ENCODE measurements at regions not wholly inside any gene's neighbourhood (a gene's known extent, or its start where the extent isn't known, plus 50 kb on each side); places are given as distances from the start of the nearest gene placed in this dataset.

GRCh38 chr2:212919238-212919637, 232.2 kb downstream of the IKZF2 start:
- dilution Hi-C loops (cut with MboI; ENCODE audit: extremely low pct_ligation_motif_present, low sequenced_read_pairs) (no loop called here), intact Hi-C loops (cut with micrococcal nuclease) (no loop called here)
- no TSS peak for BruUV-seq (replicated peaks)
- no peak overlapping the region for H3K9ac ChIP-seq (replicated peaks; ENCODE audit: extremely low read depth, insufficient read depth, low read length)
- no peak overlapping the region for H3K4me3 ChIP-seq (replicated peaks in 1 of 3; ENCODE audit: insufficient read depth in 1 of 3, low read depth in 1 of 3, low read length in 3 of 3)
- no peaks in the 10 kb centered on the region for H3K79me2 ChIP-seq (ENCODE audit: control insufficient read depth, insufficient read depth, low read length)
- no peaks in the 10 kb centered on the region for H3K9me1 ChIP-seq (replicated peaks; ENCODE audit: control insufficient read depth, extremely low read depth, insufficient read depth, low read length)
- H3K27ac ChIP-seq (ENCODE audit: insufficient read depth, low read depth, low read length) = no peak overlapping the region
- H3K27me3 ChIP-seq (ENCODE audit: control insufficient read depth in 2 of 2, insufficient read depth in 2 of 2, low read length in 2 of 2) = peaks cover 0 to 1% of the 10 kb centered on the region in 2 experiments
- no peak for FAIRE-seq
- H2AFZ ChIP-seq (ENCODE audit: low read depth, low read length) = no peak overlapping the region
- no peak for TF ChIP-seq CTCF (IDR thresholded peaks at IDR 0.05; ENCODE audit: extremely low read depth in 1 of 2, insufficient read depth in 1 of 2, low read depth in 1 of 2, low read length in 2 of 2)
- no peak for TF ChIP-seq POLR2AphosphoS5 (IDR thresholded peaks at IDR 0.05; ENCODE audit: insufficient read depth, low read depth, low read length)
- TF ChIP-seq JUN (IDR thresholded peaks at IDR 0.05; ENCODE audit: borderline replicate concordance, insufficient read depth, insufficient read length, low read depth) = no peak
- TF ChIP-seq GATA2 (IDR thresholded peaks at IDR 0.05; ENCODE audit: insufficient read depth, insufficient read length, low read depth, low read length) = no peak
- no peak for TF ChIP-seq POLR2A (IDR thresholded peaks at IDR 0.05; ENCODE audit: low read depth, low read length)
- H3K4me1 ChIP-seq (ENCODE audit: control insufficient read depth, extremely low read depth, insufficient read depth, low read length) = no peaks in the 10 kb centered on the region
- H3K4me2 ChIP-seq (ENCODE audit: insufficient read depth, low read length) = no peak overlapping the region
- POLR2A ChIA-PET = no interaction called here
- H4K20me1 ChIP-seq (replicated peaks; ENCODE audit: control insufficient read depth, extremely low read depth, insufficient read depth, low read length) = no peaks in the 10 kb centered on the region
- no peaks in the 10 kb centered on the region for H3K9me3 ChIP-seq (replicated peaks; ENCODE audit: control insufficient read depth, insufficient read depth, low read length)
- CTCF ChIA-PET = no interaction called here
- no peak for DNase-seq (ENCODE audit: low read depth, low spot score)
- H3K36me3 ChIP-seq (ENCODE audit: control insufficient read depth in 2 of 2, extremely low read depth in 1 of 2, insufficient read depth in 2 of 2, low read length in 2 of 2) = no peaks in the 10 kb centered on the region

GRCh38 chr2:212918336-212918735, 233.1 kb downstream of the IKZF2 start:
- dilution Hi-C loops (cut with MboI; ENCODE audit: extremely low pct_ligation_motif_present, low sequenced_read_pairs) (no loop called here), intact Hi-C loops (cut with micrococcal nuclease) (no loop called here)
- DNase-seq (ENCODE audit: low read depth, low spot score) = no peak
- CTCF ChIA-PET = no interaction called here
- POLR2A ChIA-PET = no interaction called here
- BruUV-seq (replicated peaks) = no TSS peak
- H3K9ac ChIP-seq (replicated peaks; ENCODE audit: extremely low read depth, insufficient read depth, low read length) = no peak overlapping the region
- H3K4me1 ChIP-seq (ENCODE audit: control insufficient read depth, extremely low read depth, insufficient read depth, low read length) = peaks cover 3% of the 10 kb centered on the region
- no peaks in the 10 kb centered on the region for H3K79me2 ChIP-seq (ENCODE audit: control insufficient read depth, insufficient read depth, low read length)
- peaks cover 0 to 1% of the 10 kb centered on the region in 2 experiments for H3K27me3 ChIP-seq (ENCODE audit: control insufficient read depth in 2 of 2, insufficient read depth in 2 of 2, low read length in 2 of 2)
- H3K36me3 ChIP-seq (ENCODE audit: control insufficient read depth in 2 of 2, extremely low read depth in 1 of 2, insufficient read depth in 2 of 2, low read length in 2 of 2) = no peaks in the 10 kb centered on the region
- no peaks in the 10 kb centered on the region for H4K20me1 ChIP-seq (replicated peaks; ENCODE audit: control insufficient read depth, extremely low read depth, insufficient read depth, low read length)
- H3K9me1 ChIP-seq (replicated peaks; ENCODE audit: control insufficient read depth, extremely low read depth, insufficient read depth, low read length) = no peaks in the 10 kb centered on the region
- no peak for TF ChIP-seq EZH2 (IDR thresholded peaks at IDR 0.05; ENCODE audit: borderline replicate concordance, low read depth, low read length, severe bottlenecking)
- TF ChIP-seq POLR2A (IDR thresholded peaks at IDR 0.05; ENCODE audit: low read depth, low read length) = no peak
- TF ChIP-seq MAX (IDR thresholded peaks at IDR 0.05; ENCODE audit: insufficient read depth, insufficient read length) = no peak
- TF ChIP-seq MYC (IDR thresholded peaks at IDR 0.05; ENCODE audit: low read depth, low read length) = no peak
- no peak for TF ChIP-seq JUN (IDR thresholded peaks at IDR 0.05; ENCODE audit: borderline replicate concordance, insufficient read depth, insufficient read length, low read depth)
- no peak for TF ChIP-seq POLR2AphosphoS5 (IDR thresholded peaks at IDR 0.05; ENCODE audit: insufficient read depth, low read depth, low read length)
- no peak for TF ChIP-seq CTCF (IDR thresholded peaks at IDR 0.05; ENCODE audit: extremely low read depth in 1 of 2, insufficient read depth in 1 of 2, low read depth in 1 of 2, low read length in 2 of 2)
- TF ChIP-seq FOS (IDR thresholded peaks at IDR 0.05; ENCODE audit: borderline replicate concordance, insufficient read depth, low read length) = no peak
- no peak for TF ChIP-seq GATA2 (IDR thresholded peaks at IDR 0.05; ENCODE audit: insufficient read depth, insufficient read length, low read depth, low read length)
- no peak overlapping the region for H2AFZ ChIP-seq (ENCODE audit: low read depth, low read length)
- H3K27ac ChIP-seq (ENCODE audit: insufficient read depth, low read depth, low read length) = no peak overlapping the region
- no peak for FAIRE-seq
- H3K9me3 ChIP-seq (replicated peaks; ENCODE audit: control insufficient read depth, insufficient read depth, low read length) = no peaks in the 10 kb centered on the region
- H3K4me3 ChIP-seq (replicated peaks in 1 of 3; ENCODE audit: insufficient read depth in 1 of 3, low read depth in 1 of 3, low read length in 3 of 3) = no peak overlapping the region
- H3K4me2 ChIP-seq (ENCODE audit: insufficient read depth, low read length) = no peak overlapping the region
